ELR (cell line): ENCODE measurements at regions not wholly inside any gene's neighbourhood (a gene's known extent, or its start where the extent isn't known, plus 50 kb on each side); places are given as distances from the start of the nearest gene placed in this dataset.
"Not testable (repeated sequence)": the region's sequence is repeated elsewhere in the genome, so short reads cannot be mapped to it uniquely, and the experiment has no call there.

Experiments
- DNase-seq: peaks from one replicate; pipeline ENCODE4 v3.0.0-alpha.2; 2015; ENCODE audit warnings: low read depth

GRCh38 chr22:34834059-34834458 is 231.9 kb upstream of the ISX start:
- DNase-seq, result no peak

- DNase-seq, result not testable (repeated sequence)
Observed at GRCh38 chr22:34834541-34834940, 231.4 kb upstream of the ISX start.

DNA sequence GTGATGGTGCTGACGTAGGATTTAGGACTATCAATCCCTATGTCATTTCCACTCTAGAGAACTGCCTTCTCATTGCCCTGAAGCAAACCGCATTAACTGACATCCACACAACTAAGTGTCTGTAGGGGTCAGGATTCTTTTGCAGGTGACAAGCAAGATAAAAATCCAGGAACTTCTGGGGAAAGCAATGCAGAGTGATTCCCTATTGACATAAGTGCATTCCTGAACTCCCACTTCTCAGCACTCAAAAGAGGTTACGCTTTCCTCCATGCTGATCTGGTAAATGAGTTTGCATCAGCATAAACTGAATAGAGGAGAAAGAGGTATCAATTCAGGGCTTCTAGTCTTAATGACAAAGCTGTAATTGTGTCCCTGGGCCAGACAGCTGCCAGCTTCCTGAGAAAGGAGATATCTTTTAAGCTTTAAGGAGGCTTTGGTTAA is 224.6 kb upstream of the ISX start:
- DNase-seq, result no peak

GRCh38 chr22:34841911-34842310 is 224.0 kb upstream of the ISX start:
- no peak for DNase-seq

DNA sequence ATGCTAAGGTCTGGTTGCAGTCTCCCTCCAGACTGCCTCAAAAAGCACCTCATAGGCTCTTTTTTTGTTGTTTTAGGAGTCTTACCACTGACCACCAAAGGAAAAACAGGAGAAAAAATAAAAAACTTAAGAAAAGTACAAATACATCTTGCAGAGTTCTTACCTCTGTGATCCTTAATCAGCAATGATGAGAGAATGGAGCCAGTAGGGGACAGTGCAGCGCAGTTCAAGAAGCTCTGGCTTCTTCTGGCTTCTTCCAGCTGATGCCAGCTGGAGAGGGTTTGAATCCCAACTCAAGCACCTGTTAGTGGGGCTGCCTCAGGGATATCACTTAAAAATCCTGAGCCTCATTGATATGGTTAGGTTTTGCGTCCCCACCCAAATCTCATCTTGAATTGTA is 223.3 kb upstream of the ISX start:
- no peak for DNase-seq

DNA sequence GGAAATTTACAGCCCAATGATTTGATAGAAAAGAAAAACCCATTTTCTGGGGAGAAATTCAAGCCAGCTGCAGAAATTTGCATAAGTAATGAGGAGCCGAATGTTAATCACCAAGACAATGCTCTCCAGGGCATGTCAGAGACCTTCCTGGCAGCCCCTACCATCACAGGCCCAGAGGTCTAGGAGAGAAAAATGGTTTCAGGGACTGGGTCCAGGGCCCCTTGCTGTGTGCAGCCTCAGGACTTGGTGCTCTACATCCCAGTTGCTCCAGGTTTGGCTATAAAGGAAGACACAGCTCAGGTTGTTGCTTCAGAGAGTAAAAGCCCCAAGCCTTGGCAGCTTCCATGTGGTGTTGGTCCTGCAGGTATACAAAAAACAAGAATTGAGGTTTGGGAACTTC is 222.2 kb upstream of the ISX start:
- DNase-seq, result not testable (repeated sequence)

- DNase-seq, result no peak
Observed at GRCh38 chr22:34845391-34845790, 220.6 kb upstream of the ISX start.

DNA sequence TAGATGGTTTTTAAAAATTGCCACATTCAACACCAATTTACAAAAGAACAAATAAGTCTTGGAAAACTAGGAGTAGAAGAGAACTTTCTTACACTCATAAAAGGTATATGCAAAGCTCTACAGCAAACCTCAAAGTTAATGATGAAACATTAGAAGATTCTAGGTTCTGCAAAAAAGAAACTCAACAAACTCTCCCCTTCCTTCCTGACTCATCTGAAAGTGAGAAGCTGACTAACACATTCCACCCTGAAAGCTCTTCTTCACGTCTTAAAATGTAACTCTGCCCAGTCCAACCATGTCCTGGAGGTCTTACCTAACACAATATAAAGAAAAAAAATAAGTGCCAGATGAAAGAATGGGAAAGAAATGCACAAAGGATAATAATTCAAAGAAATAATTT is 218.9 kb upstream of the ISX start:
- no peak for DNase-seq

DNA sequence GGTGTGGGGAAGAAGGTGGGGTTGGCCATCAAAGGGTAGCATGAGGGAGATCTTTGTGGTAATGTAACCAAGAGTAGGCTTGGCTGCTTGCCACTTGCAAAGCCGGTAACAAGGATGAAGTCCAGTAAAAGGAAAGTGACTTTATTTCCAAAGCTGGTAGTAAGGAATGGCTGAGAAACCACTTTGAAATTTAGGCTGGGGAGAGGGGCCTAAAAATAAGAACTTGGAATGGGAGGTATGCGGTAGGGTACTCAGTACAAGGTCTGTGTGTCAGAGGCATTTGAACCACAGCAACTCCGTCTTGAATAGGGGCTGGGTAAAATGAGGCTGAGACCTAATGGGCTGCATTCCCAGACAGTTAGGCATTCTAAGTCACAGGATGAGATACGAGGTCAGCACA is 216.0 kb upstream of the ISX start:
- no peak for DNase-seq

DNA sequence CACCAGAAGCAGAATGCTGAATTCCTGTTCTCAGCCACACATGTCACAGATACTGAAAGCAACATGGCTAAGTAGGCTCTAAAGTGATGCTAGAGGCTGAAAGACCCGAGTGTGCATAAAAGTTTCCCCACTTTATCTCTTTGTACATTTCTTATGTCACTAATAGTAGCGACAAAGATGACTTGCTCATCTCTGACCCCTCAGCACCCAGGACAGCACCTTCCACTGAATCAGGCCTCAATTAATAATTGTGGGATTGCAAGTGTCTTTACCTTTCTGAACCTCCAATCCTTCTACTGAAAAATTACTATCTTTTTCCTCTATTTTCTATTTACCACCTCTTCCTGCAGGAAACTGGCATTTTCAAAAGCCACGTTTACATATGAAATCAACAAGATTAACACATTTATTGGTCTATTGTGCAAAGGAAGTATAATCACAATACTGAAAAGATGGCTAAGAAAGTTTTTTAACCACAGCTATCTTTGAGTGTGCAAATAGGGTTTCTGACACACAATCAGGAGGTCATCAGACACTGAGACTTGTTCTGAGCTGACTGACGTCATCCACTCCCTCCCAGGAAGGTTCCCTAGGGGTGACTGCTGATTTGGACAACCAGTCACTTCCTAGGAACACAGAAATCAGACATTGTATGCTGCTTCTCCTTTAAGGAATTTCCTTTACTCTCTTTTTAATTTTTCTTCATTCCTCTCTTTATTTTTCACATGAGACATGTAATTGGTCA is 213.9 kb upstream of the ISX start:
- DNase-seq, result no peak

GRCh38 chr22:34855471-34855870 is 210.5 kb upstream of the ISX start:
- DNase-seq, result no peak

DNA sequence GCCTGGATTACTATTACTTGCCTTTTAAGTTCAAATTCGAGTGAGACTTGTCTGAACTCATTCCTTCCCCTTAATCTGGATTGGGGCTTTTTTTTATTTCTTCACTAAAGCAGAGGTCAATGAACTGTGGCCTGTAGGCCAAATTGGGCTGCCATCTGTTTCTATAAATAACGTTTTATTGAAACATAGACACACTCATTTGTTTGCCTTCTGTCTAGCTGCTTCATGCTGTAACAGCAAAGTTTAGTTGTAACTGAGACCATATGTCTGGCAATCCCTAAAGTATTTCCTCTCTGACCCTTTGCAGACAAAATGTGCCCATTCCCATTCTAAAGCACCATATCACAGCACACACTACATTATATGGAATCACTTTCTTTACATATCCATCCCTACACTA is 207.9 kb upstream of the ISX start:
- no peak for DNase-seq

DNA sequence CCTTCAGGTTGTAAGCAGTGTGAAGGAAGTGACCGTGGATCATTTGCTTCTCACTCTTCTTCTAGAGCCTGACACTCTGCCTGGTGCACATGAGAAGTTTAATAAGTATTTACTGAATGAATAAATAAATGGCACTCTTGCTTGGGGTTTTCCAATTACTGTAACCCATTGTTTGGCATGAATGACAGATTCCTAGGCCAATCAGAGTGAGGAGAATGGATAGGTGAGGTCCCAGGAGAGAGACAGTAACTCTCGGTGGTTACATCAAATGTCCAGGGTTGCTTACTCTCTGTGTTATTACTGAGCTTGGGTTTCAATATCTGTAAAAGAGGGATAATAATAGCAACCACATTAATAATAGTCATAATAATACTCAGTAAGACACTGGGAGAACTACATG is 204.2 kb upstream of the ISX start:
- DNase-seq, result no peak

GRCh38 chr22:34866081-34866480 is 199.9 kb upstream of the ISX start:
- no peak for DNase-seq

DNA sequence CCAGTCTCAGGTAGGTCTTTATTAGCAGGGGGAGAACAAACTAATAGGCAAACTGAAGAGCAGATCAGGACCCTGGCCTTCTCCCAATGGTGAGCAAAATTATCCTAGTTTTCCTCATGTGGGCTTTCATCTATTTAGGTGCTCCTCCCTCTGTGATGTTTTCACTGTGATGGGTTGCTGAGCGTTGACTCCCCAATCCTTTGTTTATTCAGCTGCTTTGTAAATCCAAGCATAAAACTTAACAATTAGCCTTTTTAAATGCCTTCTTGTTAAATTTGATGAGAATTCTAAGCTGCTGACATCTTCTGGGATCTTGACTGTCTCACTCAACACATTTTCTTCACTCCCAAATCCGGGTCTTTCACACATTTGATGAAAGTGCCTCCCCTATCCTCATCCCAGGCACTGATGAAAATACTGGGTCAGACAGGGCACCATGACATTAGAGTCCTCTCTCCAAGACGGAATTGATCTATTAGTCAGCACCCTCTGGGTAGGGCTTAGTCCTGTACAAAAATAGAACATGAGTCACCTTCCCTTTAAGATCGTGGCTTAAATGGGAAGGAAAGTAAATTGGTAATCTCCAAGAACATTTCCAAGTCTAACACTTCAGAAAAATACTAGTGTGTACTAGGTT is 199.3 kb upstream of the ISX start:
- DNase-seq, result no peak

DNA sequence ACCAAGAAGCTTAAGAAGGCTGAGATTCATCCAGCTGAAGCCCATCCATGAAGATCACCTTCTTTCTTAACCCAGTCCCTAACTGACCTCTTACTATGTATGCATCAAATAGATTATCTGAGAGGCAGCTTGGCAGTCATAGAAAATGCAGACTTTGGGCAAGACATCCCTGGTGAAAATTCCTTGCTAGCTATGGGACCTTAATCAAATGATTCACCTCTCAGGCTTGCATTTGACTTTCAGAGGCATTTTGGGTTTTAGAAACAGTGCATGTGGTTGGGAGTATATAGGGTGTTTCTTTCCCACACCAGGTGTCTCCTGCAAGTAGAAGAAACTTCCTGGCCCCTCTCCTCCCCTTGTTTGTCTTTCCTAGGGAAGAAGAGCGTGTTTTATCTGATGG is 188.5 kb upstream of the ISX start:
- no peak for DNase-seq

- no peak for DNase-seq
Observed at GRCh38 chr22:34878171-34878570, 187.8 kb upstream of the ISX start.

DNA sequence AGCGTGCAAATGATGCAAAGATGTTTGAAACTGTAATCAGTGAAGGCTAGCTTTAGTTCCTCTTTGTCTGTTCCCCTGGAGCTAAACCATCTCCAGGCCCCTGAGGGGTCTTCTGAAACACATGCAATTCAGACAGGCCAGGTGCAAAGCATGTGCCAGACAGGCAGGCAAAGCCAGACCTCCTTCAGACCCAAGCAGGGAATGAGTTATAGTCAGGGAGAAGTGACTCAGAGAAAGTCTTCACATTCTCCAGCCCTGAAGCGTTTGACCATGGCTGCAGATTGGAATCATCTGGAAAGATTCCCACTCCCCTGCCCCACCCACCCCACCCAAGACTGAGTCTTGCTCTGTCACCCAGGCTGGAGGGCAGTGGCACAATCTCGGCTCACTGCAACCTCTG is 187.0 kb upstream of the ISX start:
- DNase-seq, result no peak

GRCh38 chr22:34880662-34881061 is 185.3 kb upstream of the ISX start:
- DNase-seq, result no peak

DNA sequence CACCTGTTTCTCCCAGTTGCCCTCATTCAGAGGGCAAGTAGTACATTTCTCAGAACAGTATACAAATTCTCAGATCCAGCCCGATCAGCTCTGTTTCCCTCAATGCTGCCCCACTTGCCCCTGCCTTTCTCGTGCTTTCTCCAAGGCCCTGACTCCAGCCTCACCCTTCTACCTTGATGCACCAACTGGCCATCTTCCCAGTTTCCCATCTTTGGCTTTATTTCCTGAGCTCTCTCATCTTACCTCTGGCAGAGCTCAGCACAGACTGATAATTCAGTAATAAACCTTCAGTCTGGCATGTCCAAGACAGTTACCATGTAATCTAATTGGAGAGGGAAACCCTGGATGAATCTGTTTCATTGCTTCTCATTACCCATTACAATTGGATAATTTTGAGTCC is 184.5 kb upstream of the ISX start:
- no peak for DNase-seq

GRCh38 chr22:34885852-34886251 is 180.1 kb upstream of the ISX start:
- DNase-seq, result no peak

GRCh38 chr22:34886391-34886790 is 179.6 kb upstream of the ISX start:
- DNase-seq, result no peak

DNA sequence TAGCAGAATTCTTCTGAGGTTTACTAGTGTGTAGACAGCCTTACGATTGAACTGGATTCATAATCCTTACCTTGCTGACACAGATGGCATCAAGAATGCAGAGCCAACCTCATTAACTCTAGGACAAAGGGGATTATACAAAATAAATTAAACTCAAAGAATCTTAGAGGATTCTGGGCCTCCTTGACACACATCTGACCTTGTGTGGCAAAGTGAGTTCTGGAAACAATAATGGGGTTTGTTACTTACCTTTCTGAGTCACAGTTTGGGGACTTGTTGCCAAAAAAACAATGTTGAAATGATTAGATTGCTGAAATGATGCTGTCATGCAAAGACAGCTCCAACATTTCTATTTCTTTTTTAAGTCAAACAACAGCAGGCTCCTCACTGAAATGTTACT is 179.1 kb upstream of the ISX start:
- DNase-seq, result no peak

DNA sequence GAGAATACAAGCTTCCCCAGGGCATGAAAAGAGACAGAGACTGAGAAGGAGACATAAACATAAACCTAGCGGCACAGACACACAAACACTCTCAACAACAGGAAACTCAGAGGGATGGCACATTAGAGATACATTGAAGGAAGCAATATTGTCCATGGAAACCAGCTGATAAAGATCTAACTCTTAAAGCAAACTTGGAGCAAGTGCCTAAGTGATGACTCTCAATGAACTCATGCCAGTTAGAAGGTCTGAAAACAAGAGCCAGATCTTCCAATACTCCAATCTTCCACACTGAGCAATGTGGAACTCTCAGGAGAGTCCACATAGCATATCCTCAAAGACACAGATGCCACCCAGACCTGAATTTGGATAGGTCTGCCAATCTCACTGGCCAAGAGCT is 168.8 kb upstream of the ISX start:
- DNase-seq, result no peak
